T1000 (cell line): ENCODE measurements at regions not wholly inside any gene's neighbourhood (a gene's known extent, or its start where the extent isn't known, plus 50 kb on each side); places are given as distances from the start of the nearest gene placed in this dataset.
"Not testable (repeated sequence)": the region's sequence is repeated elsewhere in the genome, so short reads cannot be mapped to it uniquely, and the experiment has no call there.

Experiments used
- DNase-seq: peaks from one replicate; lab custom pipeline; 2025; ENCODE audit warnings: mixed read lengths; lab: John Stamatoyannopoulos, UW

DNA sequence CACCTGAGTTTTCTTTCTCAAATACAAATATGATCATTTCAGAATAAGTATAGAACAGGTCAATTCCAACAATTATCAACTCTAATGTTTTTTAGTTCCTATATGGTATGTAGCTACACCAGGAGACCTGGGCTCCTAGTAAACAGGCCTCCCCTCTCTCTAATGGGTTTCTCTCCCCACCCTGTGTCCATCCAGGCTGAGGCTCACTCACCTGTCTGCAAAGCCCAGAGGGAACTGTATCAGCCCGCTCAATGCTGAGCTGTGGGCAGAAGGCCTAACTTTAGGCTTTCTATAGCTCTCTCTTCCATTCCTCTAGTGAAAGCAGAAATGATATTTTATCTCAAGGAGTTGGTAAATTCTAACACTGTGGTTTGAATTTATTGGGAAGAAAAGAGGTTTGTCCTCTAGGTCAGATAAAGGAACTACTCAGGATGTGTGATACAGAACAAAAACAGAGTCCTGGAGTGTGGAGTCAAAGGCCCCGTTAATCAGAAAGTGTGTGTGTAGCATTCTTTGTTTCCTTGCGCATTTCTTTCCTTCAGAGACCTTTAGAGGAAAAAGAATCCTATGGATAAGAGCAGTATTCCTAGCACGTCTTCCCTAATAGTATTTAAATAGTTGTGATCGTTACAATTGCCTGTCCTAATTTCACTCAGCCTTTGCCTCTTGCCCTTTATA is 408.9 kb downstream of the PYDC2 start:
- DNase-seq: no peak

- no peak for DNase-seq
Observed at GRCh38 chr3:191873736-191874135, 412.8 kb downstream of the PYDC2 start.

DNA sequence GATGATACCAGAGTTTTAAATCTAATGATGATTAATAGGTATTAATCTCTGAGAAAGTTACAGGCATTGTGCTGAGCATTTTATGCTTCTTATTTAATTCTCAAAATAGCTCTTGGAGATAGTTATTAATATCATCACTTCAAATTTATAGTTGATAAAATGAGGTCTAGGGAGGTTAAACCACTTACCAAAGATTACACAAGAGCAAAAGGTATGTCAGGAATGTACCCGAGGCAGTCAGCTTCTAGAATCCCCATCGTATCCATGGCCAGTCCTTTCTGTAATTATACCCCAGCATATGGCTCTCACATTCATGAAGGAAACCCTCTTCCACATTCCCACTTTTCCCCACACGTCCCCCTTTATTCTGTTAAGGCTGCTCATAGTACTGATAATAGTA is 421.3 kb downstream of the PYDC2 start:
- no peak for DNase-seq

DNA sequence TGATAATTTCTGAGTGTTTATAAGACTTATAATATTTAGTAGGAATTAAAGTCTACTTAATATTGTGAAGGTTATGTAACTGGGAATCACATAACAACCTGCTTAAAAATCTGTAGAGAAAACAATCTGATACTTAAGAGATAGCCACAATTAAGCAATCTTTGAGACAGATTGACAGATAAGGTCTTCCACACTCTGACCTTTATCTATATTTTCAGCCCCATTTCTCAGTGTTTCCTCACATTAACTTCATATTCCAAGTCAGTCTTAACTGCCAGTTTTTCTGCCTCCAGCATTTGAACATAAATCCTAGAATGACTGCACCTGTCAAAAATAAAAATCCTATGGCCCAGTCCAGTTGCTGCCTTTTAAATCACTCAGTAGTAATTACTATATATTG is 423.2 kb downstream of the PYDC2 start:
- DNase-seq: no peak

DNA sequence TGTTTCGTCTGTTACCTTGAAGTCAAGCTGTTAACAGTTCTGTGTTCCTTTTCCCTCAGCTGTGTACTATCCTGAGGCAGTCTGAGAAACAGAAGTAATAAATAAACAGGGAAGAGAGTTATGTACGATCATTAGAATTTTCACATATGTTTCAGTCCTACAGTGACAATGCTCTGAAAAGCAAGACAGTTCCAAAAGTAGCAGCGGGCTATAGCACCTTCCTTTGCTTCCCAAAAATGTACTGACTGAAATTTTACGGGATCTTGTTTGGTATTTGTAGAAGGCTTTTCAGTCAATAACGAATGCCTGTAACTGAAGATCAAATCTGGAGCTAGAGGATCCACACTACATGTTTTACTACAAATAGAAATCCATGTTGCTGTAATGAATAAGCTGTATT is 428.1 kb downstream of the PYDC2 start:
- DNase-seq: no peak

DNA sequence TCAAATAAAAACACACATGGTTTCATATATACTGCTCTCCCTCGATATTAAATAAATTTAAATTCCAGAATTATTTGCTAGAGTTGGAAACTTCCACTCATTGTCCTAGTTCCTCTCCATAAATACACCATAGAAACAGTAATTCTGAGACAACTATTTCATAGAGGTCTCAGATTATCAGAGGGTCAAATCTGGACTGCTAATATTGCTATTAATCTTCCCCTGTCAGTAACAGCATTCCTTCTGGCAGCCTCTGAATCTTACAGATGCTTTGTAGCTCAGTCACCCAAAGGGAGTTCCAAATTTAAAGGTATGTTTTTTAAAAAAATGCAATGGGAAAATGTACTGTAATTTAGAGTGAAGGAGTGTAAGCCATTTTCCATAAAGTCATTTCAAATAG is 428.8 kb downstream of the PYDC2 start:
- peak; percentile 2 for DNase-seq

- no peak for DNase-seq
Observed at GRCh38 chr3:191894406-191894805, 433.4 kb downstream of the PYDC2 start.

DNA sequence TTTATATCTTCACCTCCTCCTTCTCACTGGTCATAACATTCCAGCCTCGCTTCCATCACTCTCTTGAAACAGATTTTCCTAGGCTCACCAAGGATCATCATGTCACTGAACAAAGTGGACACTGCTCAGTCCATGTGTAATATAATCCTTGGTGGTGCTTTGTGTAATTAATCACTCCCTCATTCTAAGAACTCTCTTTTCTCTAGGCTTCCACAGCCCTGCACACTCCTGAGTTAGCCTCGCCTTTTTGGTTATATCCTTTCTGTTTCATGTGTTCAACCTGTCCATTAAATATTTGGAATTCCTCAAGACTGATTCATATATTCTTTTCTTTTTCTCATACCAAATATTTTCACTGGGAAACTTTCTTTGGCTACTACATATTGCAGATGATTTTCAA is 440.8 kb downstream of the PYDC2 start:
- no peak for DNase-seq

DNA sequence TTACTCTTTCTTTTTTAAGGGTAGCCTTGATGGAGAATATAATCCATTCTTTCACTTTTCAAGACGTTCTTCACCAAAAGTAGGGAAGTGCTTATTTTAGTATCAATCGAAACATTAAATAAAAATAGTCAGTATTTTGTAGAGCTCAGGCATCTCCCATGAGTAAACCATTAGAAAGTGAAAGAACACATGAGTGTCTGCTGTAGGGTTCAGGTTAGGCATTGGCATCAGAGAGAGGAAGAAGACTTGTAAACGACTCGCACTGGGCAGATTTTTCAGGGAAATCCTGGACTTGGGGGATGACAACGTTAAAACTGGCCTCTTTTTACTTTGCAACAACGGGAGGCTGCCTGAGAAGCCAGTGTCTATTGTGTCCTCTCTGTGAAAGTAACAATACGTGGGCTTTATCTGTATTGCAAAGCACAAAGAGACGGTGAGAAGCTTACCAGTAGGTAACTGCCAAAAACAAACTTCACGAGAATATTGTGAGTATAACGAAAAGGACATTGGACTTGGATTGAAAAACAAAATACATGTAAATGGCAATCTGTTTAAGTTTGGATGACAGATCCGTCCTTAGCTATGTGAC is 451.7 kb downstream of the PYDC2 start:
- no peak for DNase-seq

DNA sequence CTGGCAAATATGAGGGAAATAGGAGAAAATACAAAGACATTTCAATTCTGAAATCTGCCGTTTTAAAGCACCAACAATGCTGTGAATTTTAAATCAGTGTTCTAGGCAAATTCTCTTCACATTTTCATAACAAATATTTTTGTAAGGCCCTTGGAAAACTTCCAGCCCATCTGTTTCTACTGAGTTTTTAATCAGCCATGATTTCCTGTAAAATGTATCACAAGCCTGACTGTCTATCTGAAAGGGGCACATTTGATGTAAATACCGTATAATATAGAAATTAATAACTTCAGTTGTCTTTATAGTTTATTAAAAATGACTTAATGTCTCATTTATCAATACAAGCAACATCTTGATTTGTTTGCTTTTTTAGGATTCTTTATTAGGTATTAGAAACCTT is 454.7 kb downstream of the PYDC2 start:
- DNase-seq: no peak

GRCh38 chr3:191919491-191920026 is 458.6 kb downstream of the PYDC2 start:
- DNase-seq: no peak

GRCh38 chr3:191922570-191922969 is 461.6 kb downstream of the PYDC2 start:
- DNase-seq: no peak

- DNase-seq: not testable (repeated sequence)
Observed at GRCh38 chr3:191927183-191927817, 466.3 kb downstream of the PYDC2 start.

DNA sequence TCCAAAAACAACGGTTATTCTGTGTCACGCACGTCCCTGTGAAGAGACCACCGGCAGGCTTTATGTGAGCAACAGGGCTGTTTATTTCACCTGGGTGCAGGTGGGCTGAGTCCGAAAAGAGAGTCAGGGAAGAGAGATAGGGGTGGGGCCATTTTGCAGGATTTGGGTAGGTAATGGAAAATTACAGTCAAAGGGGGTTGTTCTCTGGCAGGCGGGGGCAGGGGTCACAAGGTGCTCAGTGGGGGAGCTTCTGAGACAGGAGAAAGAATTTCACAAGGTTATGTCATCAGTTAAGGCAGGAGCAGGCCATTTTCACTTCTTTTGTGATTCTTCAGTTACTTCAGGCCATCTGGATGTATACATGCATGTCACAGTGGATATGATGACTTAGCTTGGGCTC is 467.0 kb downstream of the PYDC2 start:
- DNase-seq: not testable (repeated sequence)

DNA sequence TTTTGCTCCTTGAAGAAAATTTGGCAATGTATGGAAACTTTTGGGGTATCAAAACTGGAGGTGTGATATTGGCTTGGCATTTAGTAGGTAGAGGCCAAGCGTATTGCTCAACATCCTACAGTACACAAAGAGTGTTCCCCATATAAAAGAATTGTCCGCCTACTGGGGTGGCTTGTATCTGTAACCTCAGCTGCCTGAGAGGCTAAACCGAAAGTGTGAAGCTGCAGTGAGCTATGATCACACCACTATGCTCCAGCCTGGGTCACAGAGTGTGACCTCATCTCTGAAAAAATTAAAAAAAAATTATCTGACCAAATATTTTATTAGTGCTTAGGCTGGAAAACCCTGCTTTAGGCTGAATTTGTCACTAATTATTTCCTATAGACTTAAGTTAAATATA is 483.9 kb downstream of the PYDC2 start:
- no peak for DNase-seq

GRCh38 chr3:191952186-191952585 is 491.2 kb downstream of the PYDC2 start:
- no peak for DNase-seq

DNA sequence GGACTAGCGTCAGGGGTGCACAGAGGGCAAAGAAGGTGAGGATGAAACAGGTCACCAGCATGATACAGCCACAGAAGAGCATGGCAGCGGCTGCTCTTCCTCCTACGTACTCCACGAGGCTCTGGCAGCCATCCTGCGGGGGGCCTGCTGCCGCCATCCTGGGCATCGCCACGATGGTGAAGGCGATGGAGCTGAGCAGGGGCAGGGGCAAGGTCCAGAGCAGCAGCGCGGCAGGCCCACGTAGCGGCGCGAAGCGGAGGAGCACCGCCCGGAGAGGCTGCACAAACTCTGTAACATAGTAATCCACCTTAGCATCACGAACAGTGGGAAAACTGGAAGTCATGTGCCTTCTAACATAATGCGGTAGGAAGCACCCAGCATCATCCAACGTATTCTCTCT is 491.6 kb downstream of the PYDC2 start:
- no peak for DNase-seq

DNA sequence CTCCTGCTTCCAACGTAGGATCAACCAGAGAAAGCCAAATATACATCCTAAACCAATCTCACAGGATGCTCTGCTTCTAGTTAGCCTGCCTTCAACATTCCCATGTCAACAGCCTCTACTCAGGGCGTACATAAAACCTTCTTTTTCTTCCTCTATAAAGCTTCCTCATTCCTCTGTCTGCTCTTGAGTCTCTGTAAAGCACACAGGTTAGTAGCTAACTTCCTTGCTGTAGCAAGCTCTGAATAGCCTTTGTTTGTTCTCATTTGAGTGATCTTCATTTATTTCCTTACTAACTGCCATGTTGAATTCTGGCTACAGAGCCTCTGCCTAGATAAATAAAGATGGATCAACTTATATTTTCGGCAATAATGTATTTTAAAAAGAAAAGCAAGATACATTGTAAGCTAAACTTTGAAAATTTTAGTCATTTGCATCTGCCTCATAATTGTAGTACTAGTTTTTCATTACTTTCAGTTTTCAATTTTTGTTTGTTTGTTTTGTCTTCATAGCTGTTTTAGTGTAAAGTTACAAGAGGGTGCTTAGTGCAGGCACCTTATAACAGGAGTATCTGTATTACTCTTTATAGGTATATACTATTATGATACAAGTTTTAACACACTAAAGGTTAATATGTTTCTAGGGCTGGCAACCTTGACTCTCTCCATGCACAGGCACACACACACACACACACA is 498.2 kb downstream of the PYDC2 start:
- no peak for DNase-seq

GRCh38 chr3:191959876-191960413 is 499.0 kb downstream of the PYDC2 start:
- DNase-seq: no peak

GRCh38 chr3:191961022-191961421 is 500.1 kb downstream of the PYDC2 start:
- no peak for DNase-seq

- DNase-seq: no peak
Observed at GRCh38 chr3:191961529-191961928, 500.6 kb downstream of the PYDC2 start.

GRCh38 chr3:191962324-191962723 is 501.4 kb downstream of the PYDC2 start:
- no peak for DNase-seq
